Caki2 (cell line): ENCODE measurements at regions not wholly inside any gene's neighbourhood (a gene's known extent, or its start where the extent isn't known, plus 50 kb on each side); places are given as distances from the start of the nearest gene placed in this dataset.
"Not testable (repeated sequence)": the region's sequence is repeated elsewhere in the genome, so short reads cannot be mapped to it uniquely, and the experiment has no call there.

Experiments
- DNase-seq: peaks from one replicate; pipeline ENCODE4 v3.0.0-alpha.2; 2015; ENCODE audit warnings: low read depth
- in situ Hi-C: cut with HindIII; loops from 2 replicates; pipeline ENCODE4 v1.10.0; 2016; ENCODE audit warnings: low sequenced_read_pairs, low pct_unique_long_range_greater_than_20kb, mixed read lengths

GRCh38 chr16:88159046-88159896 lies 208.0 kb downstream of the BANP start:
- in situ Hi-C loops, DNase-seq: not testable (repeated sequence)

- in situ Hi-C loops, DNase-seq: not testable (repeated sequence)
Observed at GRCh38 chr16:88159897-88160335, 208.7 kb downstream of the BANP start.

- in situ Hi-C loops, DNase-seq: not testable (repeated sequence)
Observed at GRCh38 chr16:88161191-88161590, 210.0 kb downstream of the BANP start.

- not testable (repeated sequence) for DNase-seq
Observed at GRCh38 chr16:88161623-88162275, 210.5 kb downstream of the BANP start.

GRCh38 chr16:88162778-88163177 lies 211.5 kb downstream of the BANP start:
- DNase-seq, in situ Hi-C loops: not testable (repeated sequence)

More at GRCh38 chr16:88161623-88162275, 210.5 kb downstream of the BANP start:
- in situ Hi-C loops = not testable (repeated sequence)

GRCh38 chr16:88164196-88165039 lies 213.2 kb downstream of the BANP start:
- in situ Hi-C loops, DNase-seq: not testable (repeated sequence)

GRCh38 chr16:88165040-88165544 lies 213.9 kb downstream of the BANP start:
- in situ Hi-C loops, DNase-seq: not testable (repeated sequence)

- DNase-seq, in situ Hi-C loops: not testable (repeated sequence)
Observed at GRCh38 chr16:88165683-88166082, 214.4 kb downstream of the BANP start.

GRCh38 chr16:88166209-88166773 lies 215.1 kb downstream of the BANP start:
- in situ Hi-C loops, DNase-seq: not testable (repeated sequence)

- in situ Hi-C loops, DNase-seq: not testable (repeated sequence)
Observed at GRCh38 chr16:88167798-88168556, 214.8 kb upstream of the ZNF469 start.

GRCh38 chr16:88168557-88168949 lies 214.2 kb upstream of the ZNF469 start:
- DNase-seq, in situ Hi-C loops: not testable (repeated sequence)

- DNase-seq, in situ Hi-C loops: not testable (repeated sequence)
Observed at GRCh38 chr16:88169136-88169830, 213.5 kb upstream of the ZNF469 start.

GRCh38 chr16:88169831-88170165 lies 213.0 kb upstream of the ZNF469 start:
- in situ Hi-C loops, DNase-seq: not testable (repeated sequence)

- no peak for DNase-seq
- in situ Hi-C loops = no loop called here
Observed at GRCh38 chr16:88170528-88170991, 212.2 kb upstream of the ZNF469 start.

- in situ Hi-C loops, DNase-seq: not testable (repeated sequence)
Observed at GRCh38 chr16:88171126-88171525, 211.6 kb upstream of the ZNF469 start.

GRCh38 chr16:88176184-88176583 lies 206.6 kb upstream of the ZNF469 start:
- DNase-seq, in situ Hi-C loops: not testable (repeated sequence)
